Mesothelial cell of epicardium (in vitro differentiated cells): ENCODE measurements at regions not wholly inside any gene's neighbourhood (a gene's known extent, or its start where the extent isn't known, plus 50 kb on each side); places are given as distances from the start of the nearest gene placed in this dataset.

Experiments used
- DNase-seq, 2 experiments: peaks; one replicate each; pipeline ENCODE4 v3.0.0; 2021; ENCODE audit warnings: low spot score in 2 of 2; ENCODE audit not compliant: unreplicated experiment in 2 of 2
- H3K27ac Mint-ChIP-seq: 2 replicates; pipeline ENCODE4 v1.8.0; 2021; ENCODE audit warnings: mixed read lengths
- H3K27me3 Mint-ChIP-seq: 2 replicates; pipeline ENCODE4 v1.8.0; 2021; ENCODE audit warnings: low read depth, mixed read lengths
- H3K36me3 Mint-ChIP-seq: 2 replicates; pipeline ENCODE4 v1.8.0; 2021; ENCODE audit warnings: mixed read lengths
- H3K4me1 Mint-ChIP-seq: 2 replicates; pipeline ENCODE4 v1.8.0; 2021; ENCODE audit warnings: mixed read lengths
- H3K4me3 Mint-ChIP-seq: 2 replicates; pipeline ENCODE4 v1.8.0; 2021; ENCODE audit warnings: mild to moderate bottlenecking, moderate library complexity, mixed read lengths
- H3K9me3 Mint-ChIP-seq: 2 replicates; pipeline ENCODE4 v1.8.0; 2021; ENCODE audit warnings: mixed read lengths
- CTCF ChIP-seq: fragments of 200-600 bp; sonication (generic); IDR thresholded peaks from one replicate; pipeline ENCODE4 v1.5.0; 2021; ENCODE audit warnings: antibody characterized with exemption; ENCODE audit not compliant: unreplicated experiment

DNA sequence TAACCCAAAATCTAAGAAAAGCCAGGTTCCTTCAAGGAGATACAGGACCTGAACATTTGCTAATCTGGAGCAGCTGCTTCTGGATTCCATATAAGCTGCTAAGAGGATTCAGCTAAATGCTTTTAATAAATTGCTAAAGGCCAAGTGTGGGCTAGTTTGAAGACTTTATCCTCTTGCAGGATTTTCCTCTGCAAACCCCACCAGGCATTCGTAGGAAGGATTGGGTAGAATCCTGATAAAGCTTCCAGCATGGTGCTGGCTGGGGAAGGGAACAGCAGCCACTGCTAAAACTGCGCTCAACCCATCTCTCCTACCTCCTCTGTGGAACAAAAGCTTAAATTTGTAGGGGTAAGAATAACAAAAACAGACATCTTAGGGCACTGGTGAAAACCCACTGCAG is 61.3 kb upstream of the TAB3 start:
- Mint-ChIP-seq H3K4me1 (peaks cover 4% of the 10 kb centered on the region), H3K9me3 (peaks cover 59% of the 10 kb centered on the region), H3K27me3 (no peaks in the 10 kb centered on the region), H3K27ac (no peak overlapping the region), H3K36me3 (peaks cover 10% of the 10 kb centered on the region), H3K4me3 (no peak overlapping the region)
- TF ChIP-seq CTCF = no peak
- DNase-seq = no peak

- DNase-seq = no peak
- H3K27ac Mint-ChIP-seq = no peak overlapping the region
- TF ChIP-seq CTCF = no peak
- H3K4me3 Mint-ChIP-seq = no peak overlapping the region
- H3K27me3 Mint-ChIP-seq = no peaks in the 10 kb centered on the region
- H3K36me3 Mint-ChIP-seq = peaks cover 10% of the 10 kb centered on the region
- peaks cover 7% of the 10 kb centered on the region for H3K4me1 Mint-ChIP-seq
- H3K9me3 Mint-ChIP-seq = peaks cover 53% of the 10 kb centered on the region
Measured at GRCh38 chrX:30949554-30949953, 60.5 kb upstream of the TAB3 start.

DNA sequence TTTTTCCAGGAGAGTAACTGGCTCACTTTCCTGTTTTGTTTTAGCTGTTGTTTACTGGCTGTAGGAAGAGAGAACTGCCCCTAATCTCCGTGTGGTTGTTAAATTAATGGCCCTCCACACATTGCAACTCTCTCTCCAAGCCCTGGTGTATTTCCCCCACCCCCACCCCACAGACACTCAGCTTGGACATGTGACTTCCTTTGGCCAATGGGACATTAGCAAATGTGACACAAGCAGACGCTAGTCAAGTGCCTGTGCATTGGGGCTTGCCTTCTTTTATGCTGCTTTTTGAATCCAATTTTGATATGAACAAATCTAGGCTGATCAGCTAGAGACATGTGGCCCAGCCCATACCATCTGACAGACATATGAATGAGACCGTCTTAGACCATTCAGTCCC is 59.6 kb upstream of the TAB3 start:
- Mint-ChIP-seq H3K4me3 (no peak overlapping the region), H3K27ac (no peak overlapping the region), H3K9me3 (peaks cover 45% of the 10 kb centered on the region), H3K36me3 (peaks cover 10% of the 10 kb centered on the region), H3K4me1 (peaks cover 16% of the 10 kb centered on the region), H3K27me3 (no peaks in the 10 kb centered on the region)
- no peak for TF ChIP-seq CTCF
- DNase-seq = no peak

GRCh38 chrX:30948051-30948450 is 59.0 kb upstream of the TAB3 start:
- Mint-ChIP-seq H3K9me3 (peaks cover 47% of the 10 kb centered on the region), H3K27ac (no peak overlapping the region), H3K4me3 (no peak overlapping the region), H3K27me3 (no peaks in the 10 kb centered on the region), H3K4me1 (peaks cover 16% of the 10 kb centered on the region), H3K36me3 (peaks cover 10% of the 10 kb centered on the region)
- DNase-seq = no peak
- TF ChIP-seq CTCF = no peak

DNA sequence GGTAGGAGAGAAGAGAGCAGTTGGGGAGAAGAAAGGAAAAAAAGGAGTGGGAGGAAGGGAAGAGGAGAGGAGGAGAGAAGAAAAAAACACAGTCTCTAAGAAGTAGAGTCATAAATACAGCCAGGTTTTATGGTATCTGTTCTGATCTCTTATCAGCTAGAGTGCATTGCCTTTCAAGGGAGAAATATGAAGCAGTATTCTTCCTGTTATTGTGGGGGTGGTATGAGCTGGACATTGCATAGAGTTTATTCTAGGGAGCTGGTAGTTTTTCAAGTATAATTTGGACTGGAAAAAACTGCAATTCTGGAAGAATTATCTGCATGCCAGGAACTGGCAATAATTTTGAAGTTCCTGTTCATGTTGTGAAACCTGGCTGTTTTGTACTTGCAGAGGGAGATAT is 54.9 kb upstream of the TAB3 start:
- Mint-ChIP-seq H3K27ac (peak overlapping the region; percentile 90), H3K27me3 (no peaks in the 10 kb centered on the region), H3K9me3 (peaks cover 34% of the 10 kb centered on the region), H3K36me3 (no peaks in the 10 kb centered on the region), H3K4me1 (peaks cover 16% of the 10 kb centered on the region), H3K4me3 (no peak overlapping the region)
- no peak for TF ChIP-seq CTCF
- no peak for DNase-seq

DNA sequence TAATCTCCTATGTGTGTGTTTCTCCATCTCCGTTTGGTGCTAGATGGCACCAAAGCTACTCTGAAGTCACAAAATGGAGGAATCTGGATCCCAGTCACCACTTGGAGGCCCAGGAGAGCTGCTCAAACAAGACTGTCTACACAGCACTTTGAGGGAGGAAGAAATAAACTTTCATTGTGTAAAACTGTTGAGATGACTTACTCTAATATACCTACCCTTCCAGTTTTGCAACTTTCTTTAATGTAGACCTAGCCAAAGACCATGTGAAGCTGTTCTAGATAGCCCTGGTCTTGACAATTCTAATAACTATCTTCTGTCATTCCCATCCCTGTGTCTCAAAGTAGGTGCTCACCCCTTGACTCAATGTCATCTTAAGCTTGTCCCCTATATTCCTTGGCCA is 52.8 kb upstream of the TAB3 start:
- DNase-seq = no peak
- TF ChIP-seq CTCF = no peak
- H3K27ac Mint-ChIP-seq = no peak overlapping the region
- H3K36me3 Mint-ChIP-seq = no peaks in the 10 kb centered on the region
- peaks cover 33% of the 10 kb centered on the region for H3K9me3 Mint-ChIP-seq
- no peak overlapping the region for H3K4me3 Mint-ChIP-seq
- H3K4me1 Mint-ChIP-seq = peaks cover 12% of the 10 kb centered on the region
- H3K27me3 Mint-ChIP-seq = no peaks in the 10 kb centered on the region
